Endothelial cell of umbilical vein (primary cell): ENCODE measurements at regions not wholly inside any gene's neighbourhood (a gene's known extent, or its start where the extent isn't known, plus 50 kb on each side); places are given as distances from the start of the nearest gene placed in this dataset.

Experiments
- BruUV-seq: library from RNA; stranded (reverse); fragments of 400-500 nt; replicated peaks from 2 replicates; lab custom pipeline; 2021; lab: Mats Ljungman, UMichigan
- CTCF ChIA-PET: fragments of 300-600, 350-600 bp; sonication (Branson Sonifier 250); formaldehyde crosslinking; loops from one replicate; lab custom pipeline; 2021; ENCODE audit warnings: antibody characterized with exemption, inconsistent platforms; lab: Charles Lee
- POLR2A ChIA-PET: fragments of 300-600, 350-600 bp; sonication (Branson Sonifier 250); formaldehyde crosslinking; loops from one replicate; lab custom pipeline; 2021; ENCODE audit warnings: antibody characterized with exemption, inconsistent platforms; lab: Charles Lee
- DNase-seq: peaks from one replicate; pipeline ENCODE4 v3.0.0-alpha.2; 2011; ENCODE audit warnings: low read depth, low spot score
- FAIRE-seq: peaks from 2 replicates; lab custom pipeline; 2011; peaks lifted over from hg19 to GRCh38; lab: Jason Lieb, UNC
- H2AFZ ChIP-seq: 2 replicates; pipeline ENCODE4 v1.6.0; 2012; ENCODE audit warnings: low read depth, low read length, control low read depth, inconsistent platforms
- H3K27ac ChIP-seq: 2 replicates; pipeline ENCODE4 v1.5.1; 2011; ENCODE audit warnings: low read depth, mild to moderate bottlenecking, control low read depth, low read length, moderate library complexity; ENCODE audit not compliant: insufficient read depth
- H3K27me3 ChIP-seq, 2 experiments: 2 replicates each; pipeline versions ENCODE4 v1.6.0 to v1.6.1; 2011; ENCODE audit warnings: low read length in 2 of 2, mixed read lengths in 1 of 2; ENCODE audit not compliant: control insufficient read depth in 2 of 2, insufficient read depth in 2 of 2
- H3K36me3 ChIP-seq, 2 experiments: 2 replicates in 1 of 2; 3 replicates in 1 of 2; pipeline ENCODE4 v1.5.1; 2011; ENCODE audit warnings: low read length in 2 of 2, mild to moderate bottlenecking in 1 of 2, moderate library complexity in 1 of 2; ENCODE audit not compliant: control insufficient read depth in 2 of 2, insufficient read depth in 2 of 2; ENCODE audit errors: extremely low read depth in 1 of 2
- H3K4me1 ChIP-seq: 3 replicates; pipeline ENCODE4 v1.5.1; 2011; ENCODE audit warnings: mild to moderate bottlenecking, low read length; ENCODE audit not compliant: control insufficient read depth, insufficient read depth; ENCODE audit errors: extremely low read depth
- H3K4me2 ChIP-seq: 2 replicates; pipeline ENCODE4 v1.6.1; 2011; ENCODE audit warnings: low read length, control low read depth, mixed read lengths; ENCODE audit not compliant: insufficient read depth
- H3K4me3 ChIP-seq, 3 experiments: fragments of 200-600 bp in 1 of 3; sonication (generic), shearing (Covaris generic) in 1 of 3; replicated peaks in 1 of 3; 2 replicates each; pipeline ENCODE4 v1.5.1; 2011 to 2016; ENCODE audit warnings: control low read depth in 3 of 3, low read length in 3 of 3, mild to moderate bottlenecking in 2 of 3, inconsistent platforms in 1 of 3, low read depth in 1 of 3, moderate library complexity in 1 of 3; ENCODE audit not compliant: insufficient read depth in 1 of 3
- H3K79me2 ChIP-seq: 2 replicates; pipeline ENCODE4 v1.6.0; 2012; ENCODE audit warnings: low read length, inconsistent platforms; ENCODE audit not compliant: control insufficient read depth, insufficient read depth
- H3K9ac ChIP-seq: replicated peaks from 2 replicates; pipeline ENCODE3; 2011; ENCODE audit warnings: low read length, control low read depth; ENCODE audit not compliant: insufficient read depth; ENCODE audit errors: extremely low read depth
- H3K9me1 ChIP-seq: replicated peaks from 3 replicates; pipeline ENCODE4 v1.6.0; 2011; ENCODE audit warnings: mild to moderate bottlenecking, low read length; ENCODE audit not compliant: control insufficient read depth, insufficient read depth; ENCODE audit errors: extremely low read depth
- H3K9me3 ChIP-seq: replicated peaks from 2 replicates; pipeline ENCODE4 v1.5.1; 2012; ENCODE audit warnings: low read length, inconsistent platforms; ENCODE audit not compliant: control insufficient read depth, insufficient read depth
- H4K20me1 ChIP-seq: replicated peaks from 2 replicates; pipeline ENCODE3; 2011; ENCODE audit warnings: mild to moderate bottlenecking, low read length; ENCODE audit not compliant: control insufficient read depth, insufficient read depth; ENCODE audit errors: extremely low read depth
- CTCF ChIP-seq, 2 donors: IDR thresholded peaks; 1 replicate in 1 of 2; 2 replicates in 1 of 2; pipeline ENCODE4 v1.5.1; 2011; ENCODE audit warnings: low read length in 2 of 2, mild to moderate bottlenecking in 2 of 2, moderate library complexity in 2 of 2, control low read depth in 1 of 2, inconsistent platforms in 1 of 2, low read depth in 1 of 2; ENCODE audit not compliant: insufficient read depth in 1 of 2; ENCODE audit errors: extremely low read depth in 1 of 2
- EZH2 ChIP-seq: IDR thresholded peaks from 2 replicates; pipeline ENCODE4 v1.6.1; 2012; ENCODE audit warnings: borderline replicate concordance, low read depth, mild to moderate bottlenecking, moderate library complexity, low read length, inconsistent platforms; ENCODE audit not compliant: severe bottlenecking
- FOS ChIP-seq: IDR thresholded peaks from 2 replicates; pipeline ENCODE4 v1.6.1; 2011; ENCODE audit warnings: mild to moderate bottlenecking, low read length, moderate library complexity, borderline replicate concordance; ENCODE audit not compliant: insufficient read depth
- GATA2 ChIP-seq: IDR thresholded peaks from 2 replicates; pipeline ENCODE4 v1.7.0; 2011; ENCODE audit warnings: low read depth, mild to moderate bottlenecking, moderate library complexity, mixed read lengths, low read length; ENCODE audit not compliant: insufficient read length, insufficient read depth
- JUN ChIP-seq: IDR thresholded peaks from 2 replicates; pipeline ENCODE4 v1.6.1; 2011; ENCODE audit warnings: borderline replicate concordance, low read depth; ENCODE audit not compliant: insufficient read length, insufficient read depth
- MAX ChIP-seq: IDR thresholded peaks from 2 replicates; pipeline ENCODE4 v1.6.1; 2011; ENCODE audit not compliant: insufficient read depth, insufficient read length
- MYC ChIP-seq: IDR thresholded peaks from one replicate; pipeline ENCODE4 v1.6.1; 2011; ENCODE audit warnings: mild to moderate bottlenecking, low read depth, low read length
- POLR2A ChIP-seq: IDR thresholded peaks from 2 replicates; pipeline ENCODE4 v1.6.1; 2012; ENCODE audit warnings: low read depth, mild to moderate bottlenecking, control low read depth, low read length
- POLR2AphosphoS5 ChIP-seq: IDR thresholded peaks from 2 replicates; pipeline ENCODE4 v1.6.1; 2012; ENCODE audit warnings: low read depth, mild to moderate bottlenecking, control low read depth, low read length, moderate library complexity; ENCODE audit not compliant: insufficient read depth
- dilution Hi-C: fragments of 300-500 bp; cut with MboI; formaldehyde crosslinking; loops from one replicate; pipeline ENCODE4 v1.15.0; 2019; ENCODE audit warnings: low sequenced_read_pairs; ENCODE audit not compliant: extremely low pct_ligation_motif_present
- intact Hi-C: fragments of 100-400 bp; cut with micrococcal nuclease; formaldehyde crosslinking; loops from one replicate; pipeline ENCODE4 v1.10.0; 2022

GRCh38 chr1:219549215-219549614, 63.7 kb downstream of the ZC3H11B start:
- no peaks in the 10 kb centered on the region for H3K36me3 ChIP-seq
- H3K9ac ChIP-seq: no peak overlapping the region
- no TSS peak for BruUV-seq
- intact Hi-C loops (no loop called here), dilution Hi-C loops (no loop called here)
- no peak overlapping the region for H3K4me3 ChIP-seq
- no peak for FAIRE-seq
- H3K4me2 ChIP-seq: no peak overlapping the region
- no peaks in the 10 kb centered on the region for H3K79me2 ChIP-seq
- CTCF ChIA-PET: no interaction called here
- no peaks in the 10 kb centered on the region for H3K4me1 ChIP-seq
- TF ChIP-seq POLR2AphosphoS5 (no peak), EZH2 (no peak), JUN (no peak), FOS (no peak), GATA2 (no peak), POLR2A (no peak), MAX (no peak), CTCF (IDR thresholded peaks at IDR 0.05; ENCODE audit: extremely low read depth in 1 of 2, insufficient read depth in 1 of 2, low read depth in 1 of 2, low read length in 2 of 2) (no peak), MYC (no peak)
- no peaks in the 10 kb centered on the region for H4K20me1 ChIP-seq
- DNase-seq: no peak
- POLR2A ChIA-PET: no interaction called here
- H3K9me1 ChIP-seq: no peaks in the 10 kb centered on the region
- no peaks in the 10 kb centered on the region for H3K9me3 ChIP-seq
- peaks cover 0 to under 1% of the 10 kb centered on the region in 2 experiments for H3K27me3 ChIP-seq
- H2AFZ ChIP-seq: no peak overlapping the region
- H3K27ac ChIP-seq: no peak overlapping the region
